Glomerular visceral epithelial cell (primary cell): ENCODE measurements at regions not wholly inside any gene's neighbourhood (a gene's known extent, or its start where the extent isn't known, plus 50 kb on each side); places are given as distances from the start of the nearest gene placed in this dataset.

ENCODE experiments used
- DNase-seq: peaks from one replicate; pipeline ENCODE4 v3.0.0-alpha.2; 2016; ENCODE audit errors: extremely low spot score

DNA sequence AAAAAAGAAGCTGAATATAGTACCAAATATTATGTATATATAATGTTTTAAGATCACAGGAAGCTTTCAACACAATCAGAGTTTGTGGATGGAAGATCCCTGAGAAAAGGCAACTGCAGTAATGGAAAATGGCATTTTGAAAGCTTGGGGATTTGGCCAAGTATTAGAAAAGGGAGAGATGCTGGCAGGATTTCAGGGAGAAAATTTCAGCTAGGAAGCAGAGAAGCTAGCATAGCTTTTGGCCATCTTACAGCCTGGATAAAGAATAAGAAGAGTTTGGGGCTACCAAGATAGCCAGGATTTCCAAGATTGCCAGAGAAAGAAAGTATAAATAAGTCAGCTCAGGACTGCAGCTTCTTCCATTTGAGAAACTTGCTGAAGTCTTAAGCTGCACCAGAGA is 440.8 kb upstream of the LUZP2 start:
- DNase-seq: no peak

DNA sequence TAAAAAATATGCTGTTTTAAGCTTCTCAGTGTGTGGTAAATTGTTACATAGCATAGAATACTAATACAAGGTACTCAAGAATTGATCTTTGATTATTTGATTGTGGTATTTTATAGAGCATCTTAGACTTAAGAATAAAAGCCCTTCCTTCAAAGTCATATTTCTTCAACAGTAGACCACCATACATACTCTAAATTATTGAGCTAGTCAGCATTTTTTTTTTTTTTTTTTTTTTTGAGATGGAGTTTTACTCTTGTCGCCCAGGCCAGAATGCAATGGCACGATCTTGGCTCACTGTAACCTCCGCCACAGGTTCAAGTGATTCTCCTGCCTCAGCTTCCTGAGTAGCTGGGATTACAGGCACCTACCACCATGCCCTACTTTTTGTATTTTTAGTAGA is 436.7 kb upstream of the LUZP2 start:
- DNase-seq: no peak

DNA sequence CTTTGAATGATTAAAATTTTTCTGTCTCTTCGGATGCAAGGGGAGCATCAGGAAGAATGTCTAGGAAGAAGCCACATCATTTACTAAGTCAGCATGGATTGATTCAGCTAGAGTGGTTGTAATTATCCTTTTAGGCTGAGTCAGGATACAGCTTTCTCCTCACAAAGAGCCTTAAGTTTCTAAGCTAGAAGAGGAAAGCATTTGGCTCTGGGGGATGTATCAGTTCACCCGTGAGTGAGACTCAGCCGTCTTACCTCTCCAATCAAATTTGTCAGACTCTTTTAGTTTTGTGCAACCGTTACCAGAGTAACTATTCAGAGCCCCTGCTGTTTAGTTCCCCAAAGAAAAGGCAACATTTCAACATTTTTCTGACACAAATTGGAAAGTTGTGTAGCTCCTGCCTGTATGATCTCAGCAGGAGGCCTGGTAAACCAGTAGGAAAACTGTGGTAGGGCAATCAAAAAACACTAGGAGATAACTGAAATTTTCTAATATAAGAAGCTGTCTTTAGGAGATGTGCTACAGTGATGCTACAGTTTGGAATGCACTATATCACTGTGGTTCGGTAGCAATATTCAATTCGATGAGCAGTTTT is 432.4 kb upstream of the LUZP2 start:
- DNase-seq: no peak

DNA sequence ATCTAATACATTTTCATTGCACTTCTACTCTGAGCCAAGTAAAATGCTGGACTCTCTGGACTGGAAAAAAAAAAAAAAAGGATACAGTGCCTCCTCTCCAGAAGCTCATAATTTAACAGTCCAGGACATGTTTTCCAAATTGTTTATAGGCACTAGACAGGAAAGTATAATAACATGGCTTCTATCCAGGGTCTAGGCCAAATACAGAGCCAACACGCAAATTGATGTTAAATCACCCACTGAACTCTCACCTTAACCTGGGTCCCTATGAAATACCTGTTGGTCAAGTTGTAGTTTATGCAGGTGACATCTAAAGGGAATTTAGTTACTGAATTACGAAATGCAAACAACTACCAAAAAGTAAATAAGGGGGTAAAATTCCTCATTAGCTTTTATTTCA is 428.7 kb upstream of the LUZP2 start:
- DNase-seq: no peak

DNA sequence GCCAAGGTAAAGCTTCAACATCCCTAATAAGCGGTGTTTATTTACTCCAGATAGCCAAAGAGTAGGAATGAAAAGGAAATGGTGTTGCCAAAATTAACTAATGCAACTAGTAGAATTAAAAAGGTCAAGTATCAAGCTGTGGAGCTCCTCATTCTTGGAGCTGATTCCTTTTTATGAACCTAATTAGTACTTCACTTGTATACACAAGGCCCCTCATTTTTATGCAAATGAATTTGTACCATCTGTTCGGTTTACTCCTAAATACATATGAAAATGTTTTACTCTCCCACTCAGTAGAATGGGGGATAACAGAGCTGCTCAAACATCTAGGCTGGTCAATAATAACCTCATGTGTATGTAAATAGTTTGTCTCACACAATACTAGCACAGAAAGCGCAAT is 426.4 kb upstream of the LUZP2 start:
- no peak for DNase-seq

DNA sequence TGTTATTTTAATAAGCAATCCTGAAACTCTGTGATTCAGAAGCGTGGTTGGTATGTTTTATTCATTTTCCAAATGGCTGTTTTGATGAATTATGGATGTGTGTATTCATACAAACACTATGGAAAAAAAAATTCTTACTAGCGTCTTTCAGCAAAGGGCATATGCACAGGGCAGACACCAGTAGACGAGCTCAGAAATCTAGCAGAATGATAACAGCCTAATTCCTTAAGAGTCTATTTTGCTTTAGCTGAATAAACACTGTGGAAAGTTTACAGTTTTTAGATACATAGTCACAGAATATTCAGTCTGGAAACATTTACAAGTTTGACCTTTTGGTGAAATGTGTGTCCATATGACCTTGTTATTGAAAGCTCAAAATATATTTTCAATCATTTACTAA is 418.8 kb upstream of the LUZP2 start:
- DNase-seq: no peak

DNA sequence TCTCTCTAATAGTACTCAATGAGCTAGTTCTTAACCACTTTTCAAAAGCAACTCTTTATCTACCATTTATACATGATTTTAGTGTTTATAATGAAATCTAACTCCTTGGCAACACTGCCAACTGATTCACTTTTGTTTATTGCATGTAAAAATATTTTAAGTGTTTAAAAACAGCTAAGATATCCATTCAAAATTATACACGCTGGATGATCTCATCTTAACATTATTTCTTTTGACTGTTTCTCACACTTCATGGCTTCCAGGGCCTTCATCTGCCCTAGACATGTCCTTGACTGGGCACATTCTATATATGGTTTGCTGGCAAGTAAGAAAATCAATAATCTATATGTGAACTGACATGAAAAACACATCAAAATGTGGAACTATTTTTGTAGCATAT is 414.6 kb upstream of the LUZP2 start:
- no peak for DNase-seq

DNA sequence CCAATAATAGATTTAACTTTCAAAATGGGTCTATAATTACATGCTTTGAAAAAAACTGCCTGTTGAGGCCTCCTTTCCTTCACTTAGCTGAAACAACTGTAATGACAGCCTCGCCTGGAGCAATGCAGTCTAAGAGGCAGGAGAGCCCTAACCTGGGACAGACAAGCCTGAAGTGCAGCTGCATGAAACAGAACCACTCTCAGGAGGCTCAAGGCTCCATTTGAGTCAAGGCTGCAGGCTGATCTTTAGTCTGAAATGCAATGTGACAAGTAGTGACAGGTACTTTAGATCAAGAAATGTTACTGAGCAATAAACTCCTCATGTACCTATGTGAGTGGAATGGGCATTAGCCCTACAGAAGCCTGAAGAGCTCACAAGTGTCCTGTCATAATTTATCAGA is 414.0 kb upstream of the LUZP2 start:
- no peak for DNase-seq

DNA sequence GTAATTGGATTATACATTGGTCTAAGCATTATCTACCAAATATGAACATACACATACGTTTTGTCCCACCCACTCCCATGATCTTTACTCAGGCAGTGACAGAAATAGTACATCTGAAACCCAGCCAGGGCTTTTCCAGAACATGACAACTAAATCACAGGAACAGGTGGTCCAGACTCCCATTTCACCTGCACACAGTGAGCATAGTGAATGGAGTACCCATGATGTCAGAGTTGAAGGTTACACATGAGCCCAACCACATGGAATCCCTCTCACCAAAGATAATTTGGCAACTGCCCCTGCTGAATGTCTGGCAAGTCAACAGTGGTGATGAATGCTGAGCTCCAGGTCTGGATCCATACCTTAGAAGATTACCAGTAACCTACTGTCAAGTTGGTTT is 411.9 kb upstream of the LUZP2 start:
- no peak for DNase-seq

DNA sequence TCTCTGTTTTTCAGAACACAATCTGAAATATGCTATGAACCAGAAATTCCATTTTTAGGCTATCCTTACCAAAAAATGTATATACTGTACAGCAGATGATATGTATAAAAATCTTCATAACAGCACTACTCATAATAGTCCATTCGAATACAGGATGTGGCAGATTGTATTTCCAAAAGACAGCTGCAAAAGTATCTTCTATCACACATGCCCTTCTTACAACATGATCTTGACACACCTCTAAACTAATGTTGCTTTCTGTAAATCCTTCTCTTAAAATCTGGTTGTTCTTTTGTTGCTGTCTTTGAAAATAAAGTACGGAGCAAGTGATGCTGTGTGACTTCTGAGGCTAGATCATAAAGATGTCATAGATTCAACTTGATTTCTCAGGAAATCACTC is 409.9 kb upstream of the LUZP2 start:
- no peak for DNase-seq

DNA sequence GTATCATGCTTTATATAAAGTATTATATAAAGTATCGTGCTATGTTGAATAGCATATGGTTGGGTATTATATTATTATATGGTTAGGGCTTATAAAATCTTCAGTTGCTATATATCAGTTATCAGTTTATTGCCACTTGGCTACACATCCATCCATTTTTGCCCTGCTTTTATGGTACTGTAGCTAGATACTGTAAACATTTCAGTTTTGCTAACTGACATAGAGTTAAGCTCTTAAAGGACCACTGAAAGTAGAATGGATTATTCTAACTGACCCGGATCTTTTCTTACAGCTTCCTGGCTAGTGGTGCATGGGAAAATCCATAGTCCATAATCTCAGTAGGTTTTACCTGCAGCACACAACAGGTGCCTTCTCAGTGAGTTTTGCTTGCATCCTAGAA is 405.3 kb upstream of the LUZP2 start:
- DNase-seq: no peak

DNA sequence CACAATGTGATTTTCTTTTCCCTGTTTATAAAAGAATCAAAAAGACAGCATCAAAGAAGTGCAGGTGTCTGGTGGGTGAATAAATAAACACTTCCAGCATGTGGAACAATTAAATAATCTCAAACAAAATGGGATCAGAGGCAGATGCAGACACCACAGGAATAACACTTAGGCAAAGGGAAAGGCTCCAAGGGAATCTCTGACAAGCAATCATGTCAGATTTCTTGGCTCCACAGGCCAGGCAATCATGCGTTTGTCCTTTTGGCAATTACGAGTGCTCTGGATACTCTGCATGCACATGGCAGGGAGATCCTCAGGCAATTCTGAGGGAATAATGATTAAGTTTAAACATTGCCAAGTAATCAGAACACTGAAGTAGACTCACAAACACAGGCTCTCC is 403.5 kb upstream of the LUZP2 start:
- no peak for DNase-seq

DNA sequence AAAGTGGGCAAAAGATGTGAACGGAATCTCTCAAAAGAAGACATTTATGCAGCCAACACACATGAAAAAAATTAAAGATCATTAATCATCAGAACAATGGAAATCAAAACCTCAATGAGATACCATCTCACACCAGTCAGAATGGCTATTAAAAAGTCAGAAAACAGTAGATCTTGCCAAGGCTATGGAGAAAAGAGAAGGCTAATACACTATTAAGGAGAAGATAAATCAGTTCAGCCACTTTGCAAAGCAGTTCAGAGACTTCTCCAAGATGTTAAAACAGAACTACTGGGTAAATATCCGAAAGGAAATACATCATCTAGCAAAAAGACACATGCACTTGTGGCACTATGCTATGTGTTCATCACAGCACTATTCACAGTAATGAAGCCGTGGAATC is 388.2 kb upstream of the LUZP2 start:
- DNase-seq: no peak

DNA sequence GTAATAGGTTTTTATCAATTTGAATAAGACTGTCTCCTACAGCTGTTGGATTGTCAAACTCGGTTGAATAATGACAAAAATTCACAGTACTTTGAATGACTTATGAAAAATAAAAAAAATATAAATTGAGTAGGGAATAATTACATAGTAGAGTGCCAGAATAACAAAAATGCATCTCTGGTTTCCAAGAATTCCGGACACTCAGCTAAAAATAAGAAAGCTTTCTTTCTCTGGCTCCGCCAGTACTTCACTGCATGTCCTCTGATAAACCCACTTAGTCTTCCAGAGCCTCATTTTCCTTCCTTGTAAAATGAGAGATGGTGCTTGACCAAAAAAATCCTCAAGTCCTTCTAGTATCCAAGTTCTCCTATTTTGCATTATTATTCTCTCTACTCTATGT is 374.6 kb upstream of the LUZP2 start:
- no peak for DNase-seq

DNA sequence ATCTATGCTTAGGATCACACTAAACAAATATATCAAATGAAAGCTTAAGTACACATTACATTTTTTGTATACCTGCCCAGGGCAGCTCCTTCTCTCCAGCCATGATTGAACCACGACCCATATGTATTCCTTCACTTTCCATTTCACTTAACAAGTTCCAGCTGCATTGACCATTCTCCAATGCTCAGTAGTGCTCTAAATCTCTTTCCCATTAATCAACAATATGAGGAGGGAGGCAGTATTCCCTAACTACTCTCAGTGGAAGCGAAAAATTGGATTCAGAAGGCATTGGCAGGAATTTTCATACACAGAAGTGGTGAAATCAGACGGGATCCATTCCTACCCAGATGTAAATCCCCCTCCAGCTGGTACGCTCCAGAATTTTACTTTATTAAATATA is 372.0 kb upstream of the LUZP2 start:
- DNase-seq: no peak

DNA sequence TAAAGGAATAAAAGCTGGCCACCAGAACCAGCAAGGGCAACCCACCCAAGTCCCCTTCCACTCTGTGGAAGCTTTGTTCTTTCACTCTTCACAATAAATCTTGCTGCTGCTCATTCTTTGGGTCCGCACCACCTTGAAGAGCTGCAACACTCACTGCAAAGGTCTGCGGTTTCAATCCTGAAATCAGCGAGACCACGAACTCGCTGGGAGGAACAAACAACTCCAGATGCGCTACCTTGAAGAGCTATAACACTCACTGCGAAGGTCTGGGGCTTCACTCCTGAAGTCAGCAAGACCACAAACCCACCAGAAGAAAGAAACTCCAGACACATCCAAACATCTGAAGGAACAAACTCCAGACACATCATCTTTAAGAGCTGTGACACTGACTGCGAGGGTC is 365.2 kb upstream of the LUZP2 start:
- DNase-seq: no peak

DNA sequence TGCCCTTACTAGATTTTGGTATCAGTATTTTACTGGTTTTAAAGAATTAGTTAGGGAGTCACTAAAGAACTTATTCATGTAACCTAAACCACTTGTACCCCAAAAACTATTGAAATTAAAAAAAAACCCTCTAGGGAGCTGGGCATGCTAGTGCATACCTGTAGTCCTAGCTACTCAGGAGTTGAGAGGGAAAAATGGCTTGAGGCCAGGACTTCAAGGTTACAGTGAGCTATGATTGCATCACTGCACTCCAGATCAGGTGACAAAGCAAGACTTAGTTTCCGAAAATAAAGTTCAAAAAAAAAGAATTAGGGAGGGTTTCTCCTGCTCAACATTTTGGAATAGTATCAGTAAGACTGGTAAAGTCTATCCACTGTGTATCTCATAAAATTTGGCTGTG is 364.4 kb upstream of the LUZP2 start:
- DNase-seq: no peak

DNA sequence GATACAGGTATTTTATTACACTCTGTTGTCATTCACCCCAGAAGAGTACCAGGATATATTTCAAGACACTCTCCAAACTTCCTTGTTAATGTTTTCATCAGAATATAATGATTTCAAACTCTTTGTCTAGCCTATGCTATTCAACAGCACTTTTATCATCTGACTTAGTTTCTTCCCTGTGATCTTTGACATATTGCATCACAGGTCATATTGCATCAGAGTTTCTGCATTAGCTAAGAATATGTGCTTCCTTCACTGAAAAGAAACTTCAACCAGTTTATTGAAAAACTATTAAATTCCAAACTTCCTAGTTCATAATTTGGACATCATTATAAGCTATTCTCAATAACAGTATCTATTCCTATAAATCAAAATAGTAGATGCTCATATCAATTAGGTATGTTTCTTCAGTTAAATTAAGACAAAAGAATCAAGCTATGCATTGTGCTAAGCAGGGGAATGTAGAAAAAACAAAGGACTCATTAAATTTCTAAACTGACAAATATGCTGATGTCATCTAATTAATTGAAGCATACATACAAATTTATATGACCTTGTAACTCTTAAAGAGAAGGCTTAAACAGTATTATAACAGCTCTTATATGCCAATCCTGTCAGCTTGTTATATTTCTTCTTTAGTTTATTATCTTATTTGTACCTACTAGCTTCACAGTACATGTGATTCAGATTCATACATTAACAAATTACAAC is 361.8 kb upstream of the LUZP2 start:
- no peak for DNase-seq

DNA sequence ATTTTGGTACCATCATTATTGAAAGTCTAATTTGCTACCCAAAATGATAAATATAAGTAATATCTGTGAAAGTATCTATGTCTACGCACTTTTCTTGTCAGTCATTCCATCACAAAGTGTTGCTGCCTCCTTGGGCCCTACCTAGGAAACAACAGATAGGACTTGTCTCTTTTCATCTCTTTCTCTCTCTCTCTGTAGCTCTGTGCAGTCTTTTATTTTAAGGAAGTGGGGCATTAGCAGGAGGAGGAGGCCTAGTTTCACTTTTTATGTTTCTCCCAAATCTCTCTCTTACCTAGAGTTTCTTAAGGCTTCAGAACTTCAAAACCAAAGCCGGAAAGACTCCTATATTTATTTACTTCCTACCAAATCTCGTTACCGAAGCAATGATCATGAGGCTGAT is 354.8 kb upstream of the LUZP2 start:
- DNase-seq: no peak

DNA sequence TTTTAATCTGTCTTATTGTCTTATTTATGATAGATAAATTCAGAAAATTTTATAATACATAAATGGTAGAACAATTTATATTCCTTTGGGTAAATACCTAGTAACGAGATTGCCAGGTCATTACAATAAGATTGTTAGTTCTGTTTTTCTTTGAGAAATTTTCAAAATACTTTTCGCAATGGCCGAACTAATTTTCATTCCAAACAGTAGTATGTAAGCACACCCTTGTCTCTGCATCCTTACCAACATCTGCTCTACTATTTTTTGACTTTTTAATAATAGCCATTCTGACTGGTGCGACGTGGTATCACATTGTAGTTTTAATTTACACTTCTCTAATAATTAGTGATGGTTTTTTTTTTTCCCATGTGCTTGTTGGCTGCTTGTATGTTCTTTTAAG is 351.4 kb upstream of the LUZP2 start:
- no peak for DNase-seq

DNA sequence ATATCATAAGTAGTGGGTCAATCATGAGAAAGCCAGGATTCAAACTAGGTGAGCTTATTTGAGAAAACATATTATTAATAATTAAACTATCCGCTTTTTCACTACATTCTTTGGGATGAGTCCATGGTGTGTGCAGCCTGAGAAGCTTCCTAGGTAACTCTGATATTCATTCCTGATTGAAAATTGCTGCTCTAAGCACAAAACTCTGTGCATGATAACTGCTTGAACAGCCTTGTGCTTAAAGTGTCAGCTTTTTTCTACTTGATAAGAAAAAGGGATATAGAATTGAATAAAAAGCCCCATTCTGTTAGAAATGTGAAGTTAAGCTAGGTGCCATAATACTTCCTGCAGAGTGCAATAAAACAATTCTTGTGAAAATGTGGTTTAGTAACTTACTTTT is 343.5 kb upstream of the LUZP2 start:
- DNase-seq: no peak

DNA sequence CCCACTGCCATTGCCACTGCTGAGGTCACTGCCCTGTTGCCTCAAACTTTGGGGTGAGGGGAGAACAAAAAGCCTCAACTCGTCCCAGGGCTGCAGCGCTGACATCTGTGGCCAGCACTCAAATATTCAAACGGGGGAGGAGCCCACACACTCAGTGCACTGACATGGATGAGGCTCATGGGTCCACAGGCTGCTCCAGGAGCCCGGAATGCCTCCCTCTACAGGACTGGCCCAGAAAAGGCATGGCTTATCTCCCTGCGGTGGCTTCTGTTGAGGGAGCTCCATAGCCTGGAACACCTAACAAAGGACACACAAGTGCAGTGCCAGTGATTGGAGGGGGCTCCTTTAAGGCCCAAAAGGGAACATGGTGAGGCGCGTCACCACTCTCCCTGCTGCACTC is 341.1 kb upstream of the LUZP2 start:
- no peak for DNase-seq

DNA sequence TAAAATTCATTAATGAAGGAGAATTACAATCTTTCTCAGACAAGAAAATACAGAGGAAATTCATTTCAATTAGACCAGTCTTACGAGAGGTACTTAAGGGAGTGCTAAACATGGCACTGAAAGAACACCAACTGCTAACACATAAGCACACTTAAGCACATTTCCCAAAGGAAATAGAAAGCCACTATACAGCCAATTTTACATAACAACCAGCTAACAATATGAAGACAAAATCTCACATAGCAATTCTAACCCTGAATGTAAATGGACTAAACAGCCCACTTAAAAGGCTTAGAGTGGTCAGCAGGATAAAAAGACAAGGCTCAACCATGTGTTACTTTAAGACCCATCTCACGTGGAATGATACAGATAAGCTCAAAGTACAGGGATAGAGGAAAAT is 339.5 kb upstream of the LUZP2 start:
- no peak for DNase-seq

DNA sequence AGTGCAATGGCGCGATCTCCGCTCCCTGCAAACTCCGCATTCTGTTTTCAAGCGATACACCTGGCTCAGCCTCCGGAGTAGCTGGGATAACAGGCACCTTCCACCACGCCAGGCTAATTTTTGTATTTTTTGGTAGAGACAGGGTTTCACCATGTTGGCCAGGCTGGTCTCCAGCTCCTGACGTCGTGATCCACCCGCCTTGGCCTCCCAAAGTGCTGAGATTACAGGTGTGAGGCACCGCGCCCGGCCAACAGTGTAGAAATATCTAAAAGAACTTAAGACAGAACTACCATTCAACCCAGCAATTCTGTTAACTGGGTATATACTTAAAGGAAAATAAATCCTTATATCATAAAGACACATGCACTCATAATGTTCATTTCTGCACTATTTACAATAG is 335.3 kb upstream of the LUZP2 start:
- no peak for DNase-seq
